Ascending aorta (tissue), 2 donors: ENCODE measurements at regions not wholly inside any gene's neighbourhood (a gene's known extent, or its start where the extent isn't known, plus 50 kb on each side); places are given as distances from the start of the nearest gene placed in this dataset.

Experiments
- DNase-seq, 2 donors: peaks; one replicate each; pipeline ENCODE4 v3.0.0-alpha.2; 2019; ENCODE audit warnings: low spot score in 2 of 2
- H3K27ac ChIP-seq, 2 donors: fragments of 200-600 bp; sonication (generic); one replicate each; pipeline ENCODE4 v1.5.1; 2016 to 2017; ENCODE audit warnings: mild to moderate bottlenecking in 1 of 2
- H3K27me3 ChIP-seq: fragments of 200-600 bp; sonication (generic); one replicate; pipeline ENCODE4 v1.5.1; 2017
- H3K36me3 ChIP-seq, 2 donors: fragments of 200-600 bp; sonication (generic); one replicate each; pipeline ENCODE4 v1.5.1; 2016
- H3K4me1 ChIP-seq, 2 donors: fragments of 200-600 bp; sonication (generic); one replicate each; pipeline ENCODE4 v1.5.1; 2016 to 2017; ENCODE audit warnings: mild to moderate bottlenecking in 1 of 2
- H3K4me3 ChIP-seq, 2 donors: fragments of 200-600 bp; sonication (generic); one replicate each; pipeline ENCODE4 v1.5.1; 2016 to 2017; ENCODE audit warnings: mild to moderate bottlenecking in 1 of 2
- H3K9me3 ChIP-seq, 2 donors: fragments of 200-600 bp; sonication (generic); one replicate each; pipeline ENCODE4 v1.5.1; 2016
- intact Hi-C: fragments of 100-400 bp; cut with DNase I; formaldehyde crosslinking; loops from one replicate; pipeline ENCODE4 v1.15.1; 2023
- TF ChIP-seq, protein P1 (sequence below), 3 experiments: fragments of 200-600 bp in 2 of 3; fragments of 450-650 bp in 1 of 3; sonication (generic) in 2 of 3; IDR thresholded peaks; one replicate each; pipeline ENCODE4 v1.5.1; 2016 to 2019; ENCODE audit warnings: antibody characterized with exemption in 3 of 3, mild to moderate bottlenecking in 1 of 3, moderate library complexity in 1 of 3

DNA sequence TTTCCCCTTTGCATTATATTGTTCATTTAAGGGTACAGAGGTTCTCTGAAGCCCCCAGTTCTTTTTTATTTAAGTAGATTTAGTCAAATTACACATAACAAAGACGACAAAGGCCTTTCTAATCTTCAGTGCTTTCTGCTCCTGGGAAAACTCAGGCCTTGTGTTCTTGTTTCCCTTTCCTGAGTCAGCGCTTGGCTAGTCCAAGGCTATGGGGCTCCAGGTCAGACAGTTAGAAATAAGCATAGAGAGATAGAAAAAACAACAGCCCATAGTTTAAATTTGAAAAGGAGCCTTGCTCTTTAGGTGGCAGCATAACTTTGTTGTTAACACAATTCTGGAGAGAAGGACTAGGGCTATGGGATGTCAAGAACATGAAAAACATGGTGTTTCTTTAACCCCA lies 97.3 kb downstream of the PPP1R2C start:
- Histone ChIP-seq H3K27ac (no peak overlapping the region), H3K36me3 (no peaks in the 10 kb centered on the region), H3K4me1 (no peaks in the 10 kb centered on the region), H3K4me3 (no peak overlapping the region), H3K9me3 (no peaks in the 10 kb centered on the region), H3K27me3 (no peaks in the 10 kb centered on the region)
- intact Hi-C loops = no loop called here
- DNase-seq = no peak
- TF ChIP-seq, protein P1, sequence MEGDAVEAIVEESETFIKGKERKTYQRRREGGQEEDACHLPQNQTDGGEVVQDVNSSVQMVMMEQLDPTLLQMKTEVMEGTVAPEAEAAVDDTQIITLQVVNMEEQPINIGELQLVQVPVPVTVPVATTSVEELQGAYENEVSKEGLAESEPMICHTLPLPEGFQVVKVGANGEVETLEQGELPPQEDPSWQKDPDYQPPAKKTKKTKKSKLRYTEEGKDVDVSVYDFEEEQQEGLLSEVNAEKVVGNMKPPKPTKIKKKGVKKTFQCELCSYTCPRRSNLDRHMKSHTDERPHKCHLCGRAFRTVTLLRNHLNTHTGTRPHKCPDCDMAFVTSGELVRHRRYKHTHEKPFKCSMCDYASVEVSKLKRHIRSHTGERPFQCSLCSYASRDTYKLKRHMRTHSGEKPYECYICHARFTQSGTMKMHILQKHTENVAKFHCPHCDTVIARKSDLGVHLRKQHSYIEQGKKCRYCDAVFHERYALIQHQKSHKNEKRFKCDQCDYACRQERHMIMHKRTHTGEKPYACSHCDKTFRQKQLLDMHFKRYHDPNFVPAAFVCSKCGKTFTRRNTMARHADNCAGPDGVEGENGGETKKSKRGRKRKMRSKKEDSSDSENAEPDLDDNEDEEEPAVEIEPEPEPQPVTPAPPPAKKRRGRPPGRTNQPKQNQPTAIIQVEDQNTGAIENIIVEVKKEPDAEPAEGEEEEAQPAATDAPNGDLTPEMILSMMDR (IDR thresholded peaks at IDR 0.05) = no peak

DNA sequence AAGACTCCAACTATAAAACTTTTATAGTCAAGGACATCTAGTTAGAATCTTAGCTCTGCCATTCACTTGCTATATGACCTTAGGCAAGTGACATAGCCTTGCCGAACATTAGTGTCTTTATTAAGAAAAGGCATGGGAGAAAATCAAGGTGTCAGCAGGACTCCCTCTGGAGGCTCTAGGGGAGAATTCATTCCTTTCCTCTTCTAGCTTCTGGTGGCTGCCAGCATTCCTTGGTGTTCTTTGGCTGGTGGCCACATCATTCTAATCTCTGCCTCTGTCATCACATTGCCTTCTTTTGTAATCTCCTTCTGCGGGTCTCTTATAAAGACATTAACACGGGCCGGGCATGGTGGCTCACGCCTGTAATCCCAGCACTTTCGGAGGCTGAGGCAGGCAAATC lies 99.8 kb downstream of the PPP1R2C start:
- Histone ChIP-seq H3K9me3 (no peaks in the 10 kb centered on the region), H3K27me3 (no peaks in the 10 kb centered on the region), H3K4me3 (no peak overlapping the region), H3K36me3 (no peaks in the 10 kb centered on the region), H3K4me1 (no peaks in the 10 kb centered on the region), H3K27ac (no peak overlapping the region)
- TF ChIP-seq, protein P1 (IDR thresholded peaks at IDR 0.05) = no peak
- DNase-seq = no peak
- intact Hi-C loops = no loop called here

DNA sequence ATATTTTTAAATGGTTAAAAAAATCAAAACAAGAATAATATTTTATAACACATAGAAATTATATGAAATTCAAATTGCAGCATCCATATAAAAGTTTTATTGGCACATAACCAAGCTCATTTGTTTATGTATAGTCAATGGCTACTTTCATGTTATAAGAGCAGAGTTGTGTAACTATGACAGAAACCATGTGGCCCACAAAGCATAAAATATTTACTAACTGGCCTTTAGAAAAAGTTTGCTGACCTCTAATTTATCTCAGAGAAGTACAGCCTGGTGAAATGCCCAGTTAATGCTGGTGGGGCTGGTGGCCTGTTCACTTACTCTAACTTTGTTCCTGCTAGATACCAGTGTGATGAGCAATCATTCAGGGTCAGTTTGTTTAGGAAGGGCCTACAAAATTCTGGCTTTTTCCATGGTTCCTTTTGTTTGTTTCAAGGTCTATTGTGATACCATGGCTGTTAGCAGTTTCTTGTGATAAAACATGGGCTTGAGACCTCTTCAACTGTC lies 104.6 kb downstream of the PPP1R2C start:
- intact Hi-C loops = no loop called here
- Histone ChIP-seq H3K9me3 (no peaks in the 10 kb centered on the region), H3K27ac (no peak overlapping the region), H3K4me3 (no peak overlapping the region), H3K4me1 (no peaks in the 10 kb centered on the region), H3K36me3 (no peaks in the 10 kb centered on the region), H3K27me3 (no peaks in the 10 kb centered on the region)
- TF ChIP-seq, protein P1 (IDR thresholded peaks at IDR 0.05) = no peak
- DNase-seq = no peak

DNA sequence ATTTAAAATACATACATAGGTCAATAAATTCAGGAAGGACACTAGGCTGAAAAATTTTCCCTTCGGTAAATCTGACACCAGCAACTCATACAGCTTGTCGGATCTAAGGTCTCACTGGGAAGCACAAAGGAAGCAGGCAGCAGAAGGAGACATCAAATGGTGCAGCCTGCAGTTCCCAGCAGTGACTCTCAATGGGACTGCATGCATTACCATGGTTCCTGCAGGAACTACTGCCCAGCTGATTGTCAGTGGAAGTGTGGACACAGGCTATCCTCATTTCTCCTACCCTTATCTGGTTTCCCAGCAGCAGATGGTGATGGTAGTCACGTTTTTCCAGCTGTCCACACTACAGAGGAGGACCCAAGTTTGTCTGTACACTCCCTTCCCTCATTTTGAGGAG lies 113.3 kb downstream of the PPP1R2C start:
- DNase-seq = no peak
- TF ChIP-seq, protein P1 (IDR thresholded peaks at IDR 0.05) = no peak
- intact Hi-C loops = no loop called here
- H3K4me1 ChIP-seq = no peaks in the 10 kb centered on the region
- no peaks in the 10 kb centered on the region for H3K27me3 ChIP-seq
- H3K4me3 ChIP-seq = no peak overlapping the region
- H3K9me3 ChIP-seq = no peaks in the 10 kb centered on the region
- H3K27ac ChIP-seq = no peak overlapping the region
- H3K36me3 ChIP-seq = no peaks in the 10 kb centered on the region

DNA sequence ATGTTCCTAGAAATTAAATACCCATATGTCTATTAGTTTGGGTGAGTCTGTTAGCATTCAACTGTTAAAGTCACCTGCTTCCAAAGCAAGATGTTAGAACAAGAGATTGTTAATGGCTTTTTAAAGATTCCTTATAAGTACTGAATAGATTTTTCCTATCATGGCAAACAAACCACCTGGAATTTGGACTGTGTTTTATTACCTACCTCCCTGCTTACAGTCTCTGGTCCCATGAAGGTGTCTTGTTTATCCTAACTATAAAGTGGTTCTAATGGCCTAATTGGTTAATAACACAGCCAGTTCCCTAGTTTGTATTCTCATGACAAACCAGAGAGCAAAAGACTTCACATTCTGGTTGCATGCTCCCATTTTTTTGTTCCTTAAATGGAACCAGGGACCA lies 149.5 kb downstream of the PPP1R2C start:
- no peaks in the 10 kb centered on the region for H3K27me3 ChIP-seq

More for the DNA sequence above, 149.5 kb downstream of the PPP1R2C start:
- H3K27ac ChIP-seq = no peak overlapping the region
- intact Hi-C loops = no loop called here
- no peak overlapping the region for H3K4me3 ChIP-seq
- no peaks in the 10 kb centered on the region for H3K9me3 ChIP-seq
- no peaks in the 10 kb centered on the region for H3K36me3 ChIP-seq
- TF ChIP-seq, protein P1 (IDR thresholded peaks at IDR 0.05) = no peak
- DNase-seq = no peak
- H3K4me1 ChIP-seq = no peaks in the 10 kb centered on the region
